ENCODE measurements at regions not wholly inside any gene's neighbourhood (a gene's known extent, or its start where the extent isn't known, plus 50 kb on each side); places are given as distances from the start of the nearest gene placed in this dataset.

GRCh38 chr5:4100739-4101138 is 505.1 kb downstream of the IRX1 start:
- no peak for DNase-seq (ENCODE audit: low read depth, low spot score)
- in situ Hi-C loops (cut with HindIII; ENCODE audit: low sequenced_read_pairs), result no loop called here
- H3K4me3 ChIP-seq (ENCODE audit: low read depth, low read length), result no peak overlapping the region
- TF ChIP-seq, protein P1, sequence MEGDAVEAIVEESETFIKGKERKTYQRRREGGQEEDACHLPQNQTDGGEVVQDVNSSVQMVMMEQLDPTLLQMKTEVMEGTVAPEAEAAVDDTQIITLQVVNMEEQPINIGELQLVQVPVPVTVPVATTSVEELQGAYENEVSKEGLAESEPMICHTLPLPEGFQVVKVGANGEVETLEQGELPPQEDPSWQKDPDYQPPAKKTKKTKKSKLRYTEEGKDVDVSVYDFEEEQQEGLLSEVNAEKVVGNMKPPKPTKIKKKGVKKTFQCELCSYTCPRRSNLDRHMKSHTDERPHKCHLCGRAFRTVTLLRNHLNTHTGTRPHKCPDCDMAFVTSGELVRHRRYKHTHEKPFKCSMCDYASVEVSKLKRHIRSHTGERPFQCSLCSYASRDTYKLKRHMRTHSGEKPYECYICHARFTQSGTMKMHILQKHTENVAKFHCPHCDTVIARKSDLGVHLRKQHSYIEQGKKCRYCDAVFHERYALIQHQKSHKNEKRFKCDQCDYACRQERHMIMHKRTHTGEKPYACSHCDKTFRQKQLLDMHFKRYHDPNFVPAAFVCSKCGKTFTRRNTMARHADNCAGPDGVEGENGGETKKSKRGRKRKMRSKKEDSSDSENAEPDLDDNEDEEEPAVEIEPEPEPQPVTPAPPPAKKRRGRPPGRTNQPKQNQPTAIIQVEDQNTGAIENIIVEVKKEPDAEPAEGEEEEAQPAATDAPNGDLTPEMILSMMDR (IDR thresholded peaks at IDR 0.05; ENCODE audit: low read depth, low read length), result no peak

DNA sequence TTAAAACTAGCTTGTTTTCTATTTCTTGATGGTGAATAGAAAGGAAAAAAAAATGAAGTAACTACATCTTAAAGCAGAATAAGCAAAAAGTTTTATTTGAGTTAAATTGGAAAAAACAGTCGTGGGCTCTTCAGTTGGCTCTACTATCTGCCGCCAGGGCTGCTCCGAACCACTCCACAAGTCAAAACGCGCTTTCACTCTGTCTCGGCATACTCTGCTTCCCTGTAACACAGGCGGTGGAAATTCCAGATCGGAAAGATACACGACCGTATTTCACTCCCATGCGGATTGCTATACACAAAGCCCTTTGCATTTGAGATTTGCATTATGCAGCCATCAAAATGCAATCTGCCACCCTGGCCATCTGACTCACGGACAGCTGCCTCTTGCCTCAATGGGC is 505.6 kb downstream of the IRX1 start:
- DNase-seq (ENCODE audit: low read depth, low spot score), result no peak
- TF ChIP-seq, protein P1 (IDR thresholded peaks at IDR 0.05; ENCODE audit: low read depth, low read length), result no peak
- in situ Hi-C loops (cut with HindIII; ENCODE audit: low sequenced_read_pairs), result no loop called here
- H3K4me3 ChIP-seq (ENCODE audit: low read depth, low read length), result no peak overlapping the region

- in situ Hi-C loops (cut with HindIII; ENCODE audit: low sequenced_read_pairs), result no loop called here
- H3K4me3 ChIP-seq (ENCODE audit: low read depth, low read length), result no peak overlapping the region
- no peak for DNase-seq (ENCODE audit: low read depth, low spot score)
- TF ChIP-seq, protein P1 (IDR thresholded peaks at IDR 0.05; ENCODE audit: low read depth, low read length), result no peak
These were observed 509.4 kb downstream of the IRX1 start for GRCh38 chr5:4104831-4105597.

- in situ Hi-C loops (cut with HindIII; ENCODE audit: low sequenced_read_pairs), result no loop called here
- H3K4me3 ChIP-seq (ENCODE audit: low read depth, low read length), result no peak overlapping the region
- TF ChIP-seq, protein P1 (IDR thresholded peaks at IDR 0.05; ENCODE audit: low read depth, low read length), result no peak
- no peak for DNase-seq (ENCODE audit: low read depth, low spot score)
These were observed 513.1 kb downstream of the IRX1 start for GRCh38 chr5:4108690-4109089.

- DNase-seq (ENCODE audit: low read depth, low spot score), result no peak
- H3K4me3 ChIP-seq (ENCODE audit: low read depth, low read length), result no peak overlapping the region
- TF ChIP-seq, protein P1 (IDR thresholded peaks at IDR 0.05; ENCODE audit: low read depth, low read length), result no peak
- in situ Hi-C loops (cut with HindIII; ENCODE audit: low sequenced_read_pairs), result no loop called here
These were observed 517.8 kb downstream of the IRX1 start for GRCh38 chr5:4113426-4113825.

GRCh38 chr5:4113905-4114304 is 518.3 kb downstream of the IRX1 start:
- H3K4me3 ChIP-seq (ENCODE audit: low read depth, low read length), result no peak overlapping the region
- in situ Hi-C loops (cut with HindIII; ENCODE audit: low sequenced_read_pairs), result no loop called here
- TF ChIP-seq, protein P1 (IDR thresholded peaks at IDR 0.05; ENCODE audit: low read depth, low read length), result no peak
- no peak for DNase-seq (ENCODE audit: low read depth, low spot score)

All from astrocyte of the spinal cord (primary cell).